ENCODE measurements at regions not wholly inside any gene's neighbourhood (a gene's known extent, or its start where the extent isn't known, plus 50 kb on each side); places are given as distances from the start of the nearest gene placed in this dataset.

- Histone ChIP-seq H3K36me3 (replicated peaks in 1 of 2; ENCODE audit: control insufficient read depth in 1 of 2, insufficient read depth in 2 of 2, low read length in 1 of 2) (no peaks in the 10 kb centered on the region), H3K4me1 (ENCODE audit: control insufficient read depth in 1 of 2, insufficient read depth in 2 of 2, low read depth in 1 of 2, low read length in 1 of 2) (no peaks in the 10 kb centered on the region; a peak in 2 of 4 replicates), H2AFZ (ENCODE audit: low read depth) (no peak overlapping the region), H3F3A (replicated peaks; ENCODE audit: insufficient read depth) (no peaks in the 10 kb centered on the region), H3K9me3 (no peaks in the 10 kb centered on the region), H3K27me3 (ENCODE audit: insufficient read depth) (no peaks in the 10 kb centered on the region), H3K9me2 (no peaks in the 10 kb centered on the region), H3K9ac (no peak overlapping the region), H3K27ac (ENCODE audit: low read depth in 2 of 2, low read length in 1 of 2) (no peak overlapping the region), H4K20me1 (ENCODE audit: insufficient read depth) (no peaks in the 10 kb centered on the region), H3K79me2 (ENCODE audit: insufficient read depth) (no peaks in the 10 kb centered on the region), H3K4me3 (ENCODE audit: low read depth in 2 of 2, low read length in 1 of 2) (no peak overlapping the region), H3K4me2 (no peak overlapping the region)
- CTCF ChIA-PET, result interaction anchor here (1.0 to 1.4 kb wide), 3 partner anchors 34 to 86 kb away, joined by 3 to 5 read pairs (median 3); no protein-coding TSS in a partner anchor
- TF ChIP-seq RCOR1 (IDR thresholded peaks at IDR 0.05; ENCODE audit: low read length) (no peak), ELF1 (IDR thresholded peaks at IDR 0.05) (no peak)
- DNase-seq, result no peak
- WGBS (ENCODE audit: low lambda C conversion rate), result 86% methylated on average over 3 of the region's 3 CpGs
- POLR2A ChIA-PET, result no interaction called here
Observed at GRCh38 chr12:27906658-27907473, 65.7 kb downstream of the PTHLH start.

GRCh38 chr12:27906127-27906500 lies 66.4 kb downstream of the PTHLH start:
- CTCF ChIA-PET, result interaction anchor here (1.2 to 1.4 kb wide), 3 partner anchors 34 to 85 kb away, joined by 3 to 5 read pairs (median 4); no protein-coding TSS in a partner anchor
- H3K9ac ChIP-seq, result no peak overlapping the region

GRCh38 chr12:27905285-27906126 lies 67.0 kb downstream of the PTHLH start:
- H4K20me1 ChIP-seq (ENCODE audit: insufficient read depth), result no peaks in the 10 kb centered on the region
- no peak overlapping the region for H2AFZ ChIP-seq (ENCODE audit: low read depth)
- CTCF ChIA-PET, result interaction anchor here (0.9 to 1.4 kb wide), 2 partner anchors 12 to 84 kb away, joined by 3 to 4 read pairs; no protein-coding TSS in a partner anchor
- no peaks in the 10 kb centered on the region for H3K36me3 ChIP-seq (replicated peaks in 1 of 2; ENCODE audit: control insufficient read depth in 1 of 2, insufficient read depth in 2 of 2, low read length in 1 of 2)
- H3K9ac ChIP-seq, result no peak overlapping the region
- no peaks in the 10 kb centered on the region; a peak in 2 of 4 replicates for H3K4me1 ChIP-seq (ENCODE audit: control insufficient read depth in 1 of 2, insufficient read depth in 2 of 2, low read depth in 1 of 2, low read length in 1 of 2)
- no peak overlapping the region for H3K4me2 ChIP-seq
- H3K9me3 ChIP-seq, result no peaks in the 10 kb centered on the region
- POLR2A ChIA-PET, result no interaction called here
- no peaks in the 10 kb centered on the region for H3K27me3 ChIP-seq (ENCODE audit: insufficient read depth)
- DNase-seq, result no peak
- no peak overlapping the region for H3K4me3 ChIP-seq (ENCODE audit: low read depth in 2 of 2, low read length in 1 of 2)
- WGBS (ENCODE audit: low lambda C conversion rate), result 73% methylated on average over 6 of the region's 6 CpGs
- no peak overlapping the region for H3K27ac ChIP-seq (ENCODE audit: low read depth in 2 of 2, low read length in 1 of 2)
- peaks cover under 1% of the 10 kb centered on the region for H3F3A ChIP-seq (replicated peaks; ENCODE audit: insufficient read depth)
- no peaks in the 10 kb centered on the region for H3K79me2 ChIP-seq (ENCODE audit: insufficient read depth)
- no peaks in the 10 kb centered on the region for H3K9me2 ChIP-seq
- no peak for TF ChIP-seq JUND (IDR thresholded peaks at IDR 0.05)
- no peak for TF ChIP-seq EZH2phosphoT487 (IDR thresholded peaks at IDR 0.05; ENCODE audit: borderline replicate concordance, low read depth)
- TF ChIP-seq YY1 (IDR thresholded peaks at IDR 0.05; ENCODE audit: low read depth), result no peak
- no peak for TF ChIP-seq TEAD4 (IDR thresholded peaks at IDR 0.05; ENCODE audit: borderline replicate concordance, insufficient read depth)
- TF ChIP-seq FOXM1 (IDR thresholded peaks at IDR 0.05; ENCODE audit: low read depth), result no peak
- no peak for TF ChIP-seq EP300 (IDR thresholded peaks at IDR 0.05; ENCODE audit: borderline replicate concordance in 1 of 2, low read depth in 1 of 2, low read length in 1 of 2)
- TF ChIP-seq RXRA (IDR thresholded peaks at IDR 0.05; ENCODE audit: borderline replicate concordance, low read depth), result no peak
- no peak for TF ChIP-seq RFX5 (IDR thresholded peaks at IDR 0.05; ENCODE audit: low read length)
- TF ChIP-seq ZBTB33 (IDR thresholded peaks at IDR 0.05; ENCODE audit: borderline replicate concordance, low read depth), result no peak
- no peak for TF ChIP-seq GABPA (IDR thresholded peaks at IDR 0.05; ENCODE audit: low read depth)
- TF ChIP-seq TCF12 (IDR thresholded peaks at IDR 0.05), result no peak

More at GRCh38 chr12:27906127-27906500, 66.4 kb downstream of the PTHLH start:
- no peaks in the 10 kb centered on the region for H3K27me3 ChIP-seq (ENCODE audit: insufficient read depth)
- no peaks in the 10 kb centered on the region for H3K36me3 ChIP-seq (replicated peaks in 1 of 2; ENCODE audit: control insufficient read depth in 1 of 2, insufficient read depth in 2 of 2, low read length in 1 of 2)
- H3K79me2 ChIP-seq (ENCODE audit: insufficient read depth), result no peaks in the 10 kb centered on the region
- H3K4me3 ChIP-seq (ENCODE audit: low read depth in 2 of 2, low read length in 1 of 2), result no peak overlapping the region
- H3K9me3 ChIP-seq, result no peaks in the 10 kb centered on the region
- no peaks in the 10 kb centered on the region for H3K9me2 ChIP-seq
- 77% methylated on average over 3 of the region's 3 CpGs for WGBS (ENCODE audit: low lambda C conversion rate)
- TF ChIP-seq SMC3 (IDR thresholded peaks at IDR 0.05; ENCODE audit: low read depth, low read length) (no peak), USF1 (IDR thresholded peaks at IDR 0.05; ENCODE audit: borderline replicate concordance, low read depth) (no peak), MEF2A (IDR thresholded peaks at IDR 0.05; ENCODE audit: borderline replicate concordance, low read depth) (no peak), NRF1 (IDR thresholded peaks at IDR 0.05; ENCODE audit: low read depth, low read length) (no peak), SIN3A (IDR thresholded peaks at IDR 0.05; ENCODE audit: borderline replicate concordance, low read depth, low read length) (no peak), FOSL2 (IDR thresholded peaks at IDR 0.05; ENCODE audit: borderline replicate concordance, low read depth) (no peak), TAF1 (IDR thresholded peaks at IDR 0.05; ENCODE audit: borderline replicate concordance, low read depth, low read length) (no peak)
- H3K27ac ChIP-seq (ENCODE audit: low read depth in 2 of 2, low read length in 1 of 2), result no peak overlapping the region
- POLR2A ChIA-PET, result no interaction called here
- no peak overlapping the region for H2AFZ ChIP-seq (ENCODE audit: low read depth)
- H3K4me1 ChIP-seq (ENCODE audit: control insufficient read depth in 1 of 2, insufficient read depth in 2 of 2, low read depth in 1 of 2, low read length in 1 of 2), result no peaks in the 10 kb centered on the region; a peak in 2 of 4 replicates
- no peak for DNase-seq
- H4K20me1 ChIP-seq (ENCODE audit: insufficient read depth), result no peaks in the 10 kb centered on the region
- H3F3A ChIP-seq (replicated peaks; ENCODE audit: insufficient read depth), result no peaks in the 10 kb centered on the region
- H3K4me2 ChIP-seq, result no peak overlapping the region

Data from SK-N-SH (cell line).